OCI-LY1 (cell line): ENCODE measurements at regions not wholly inside any gene's neighbourhood (a gene's known extent, or its start where the extent isn't known, plus 50 kb on each side); places are given as distances from the start of the nearest gene placed in this dataset.
"Not testable (repeated sequence)": the region's sequence is repeated elsewhere in the genome, so short reads cannot be mapped to it uniquely, and the experiment has no call there.

Experiments used
- H2AFZ ChIP-seq: fragments of 200-600 bp; sonication (generic), shearing (Covaris generic); 2 replicates; pipeline ENCODE4 v1.6.0; 2014; ENCODE audit warnings: antibody characterized with exemption, mild to moderate bottlenecking, low read length
- H3F3A ChIP-seq: fragments of 200-600 bp; sonication (generic), shearing (Covaris generic); 2 replicates; pipeline ENCODE4 v1.6.0; 2014; ENCODE audit warnings: mild to moderate bottlenecking, antibody characterized with exemption, low read length, moderate library complexity; ENCODE audit not compliant: insufficient read depth
- H3K27ac ChIP-seq: fragments of 200-600 bp; sonication (generic); 2 replicates; pipeline ENCODE4 v1.5.1; 2014; ENCODE audit warnings: low read length, mixed run types, mild to moderate bottlenecking, low read depth; ENCODE audit not compliant: poor library complexity, severe bottlenecking
- H3K27me3 ChIP-seq: fragments of 200-600 bp; sonication (generic); 2 replicates; pipeline ENCODE4 v1.6.0; 2014; ENCODE audit warnings: antibody characterized with exemption, mild to moderate bottlenecking, low read length, moderate library complexity; ENCODE audit not compliant: insufficient read depth
- H3K36me3 ChIP-seq: fragments of 200-600 bp; sonication (generic); 2 replicates; pipeline ENCODE4 v1.6.1; 2014; ENCODE audit warnings: mild to moderate bottlenecking, antibody characterized with exemption, low read length, moderate library complexity, mixed read lengths; ENCODE audit not compliant: insufficient read depth
- H3K4me1 ChIP-seq: fragments of 200-600 bp; sonication (generic); 2 replicates; pipeline ENCODE4 v1.5.1; 2014; ENCODE audit warnings: mild to moderate bottlenecking, low read length, moderate library complexity; ENCODE audit not compliant: insufficient read depth, severe bottlenecking
- H3K4me2 ChIP-seq: fragments of 200-600 bp; sonication (generic), shearing (Covaris generic); 2 replicates; pipeline ENCODE4 v1.6.1; 2014; ENCODE audit warnings: low read length
- H3K4me3 ChIP-seq: fragments of 200-600 bp; sonication (generic); 2 replicates; pipeline ENCODE4 v1.5.1; 2014; ENCODE audit warnings: low read length, low read depth, mild to moderate bottlenecking, mixed read lengths; ENCODE audit not compliant: poor library complexity, severe bottlenecking
- H3K79me2 ChIP-seq: fragments of 200-600 bp; shearing (Covaris generic); 2 replicates; pipeline ENCODE4 v1.6.1; 2016; ENCODE audit warnings: mixed run types, low read length, mixed read lengths; ENCODE audit not compliant: insufficient read depth
- H3K9ac ChIP-seq: fragments of 200-600 bp; sonication (generic), shearing (Covaris generic); 2 replicates; pipeline ENCODE4 v1.6.1; 2014; ENCODE audit warnings: mild to moderate bottlenecking, low read length, mixed read lengths
- H3K9me2 ChIP-seq: fragments of 200-600 bp; sonication (generic), shearing (Covaris generic); 2 replicates; pipeline ENCODE4 v1.6.1; 2014; ENCODE audit warnings: low read depth, mild to moderate bottlenecking, low read length, mixed read lengths
- H3K9me3 ChIP-seq: fragments of 200-600 bp; shearing (Covaris generic); 2 replicates; pipeline ENCODE4 v1.6.1; 2014; ENCODE audit warnings: low read length, mixed read lengths
- H4K20me1 ChIP-seq: fragments of 200-600 bp; sonication (generic), shearing (Covaris generic); 2 replicates; pipeline ENCODE4 v1.6.0; 2016; ENCODE audit warnings: mild to moderate bottlenecking, low read length; ENCODE audit not compliant: insufficient read depth
- CTCF ChIP-seq: fragments of 200-600 bp; sonication (generic), shearing (Covaris generic); IDR thresholded peaks from 2 replicates; pipeline ENCODE4 v1.5.1; 2017; ENCODE audit warnings: mild to moderate bottlenecking, antibody characterized with exemption, low read length, moderate library complexity, mixed read lengths

GRCh38 chr2:242098445-242099128 lies 229.1 kb downstream of the RTP5 start:
- Histone ChIP-seq H3K9ac (no peak overlapping the region; the same call in 1 of the 2 replicates), H3K79me2 (no peaks in the 10 kb centered on the region), H2AFZ (no peak overlapping the region), H3F3A (no peaks in the 10 kb centered on the region), H3K36me3 (peaks cover 6% of the 10 kb centered on the region; the same call in 1 of the 2 replicates), H4K20me1 (no peaks in the 10 kb centered on the region), H3K9me3 (no peaks in the 10 kb centered on the region), H3K4me2 (peak overlapping the region; percentile 18; the same call in 1 of the 2 replicates), H3K27me3 (no peaks in the 10 kb centered on the region), H3K4me3 (no peak overlapping the region), H3K9me2 (no peaks in the 10 kb centered on the region), H3K4me1 (peaks cover 21% of the 10 kb centered on the region), H3K27ac (peak overlapping the region; percentile 37)
- TF ChIP-seq CTCF = no peak

GRCh38 chr2:242103093-242103492 lies 233.6 kb downstream of the RTP5 start:
- H2AFZ ChIP-seq, H3K9ac ChIP-seq, H3K36me3 ChIP-seq, H3K4me1 ChIP-seq, H3K27me3 ChIP-seq, H3K9me2 ChIP-seq, H3F3A ChIP-seq, H3K79me2 ChIP-seq, H4K20me1 ChIP-seq, H3K4me2 ChIP-seq, H3K27ac ChIP-seq, H3K9me3 ChIP-seq, H3K4me3 ChIP-seq: not testable (repeated sequence)

- H3K27ac ChIP-seq, H2AFZ ChIP-seq, H3K27me3 ChIP-seq, H3K79me2 ChIP-seq, H3K9me2 ChIP-seq, H3K4me3 ChIP-seq, H3K4me2 ChIP-seq, H3K9me3 ChIP-seq, H3K4me1 ChIP-seq, H3K36me3 ChIP-seq, H4K20me1 ChIP-seq, H3K9ac ChIP-seq, H3F3A ChIP-seq: not testable (repeated sequence)
Observed at GRCh38 chr2:242104202-242104956, 234.8 kb downstream of the RTP5 start.

- H3K27ac ChIP-seq, H3K9ac ChIP-seq, H3K79me2 ChIP-seq, H3K4me1 ChIP-seq, H3K36me3 ChIP-seq, H3K4me2 ChIP-seq, H4K20me1 ChIP-seq, H3K9me3 ChIP-seq, H3F3A ChIP-seq, H3K4me3 ChIP-seq, H3K9me2 ChIP-seq, H2AFZ ChIP-seq, H3K27me3 ChIP-seq: not testable (repeated sequence)
Observed at GRCh38 chr2:242107065-242107464, 237.5 kb downstream of the RTP5 start.

- not testable (repeated sequence) for H3K9me2 ChIP-seq, H3K4me1 ChIP-seq, H3K9ac ChIP-seq, H3F3A ChIP-seq, H3K4me3 ChIP-seq, H4K20me1 ChIP-seq, H3K9me3 ChIP-seq, H2AFZ ChIP-seq, H3K4me2 ChIP-seq, H3K36me3 ChIP-seq, H3K27ac ChIP-seq, H3K79me2 ChIP-seq, H3K27me3 ChIP-seq
Observed at GRCh38 chr2:242108797-242109500, 239.4 kb downstream of the RTP5 start.

GRCh38 chr2:242109819-242110218 lies 240.3 kb downstream of the RTP5 start:
- H3K27me3 ChIP-seq, H4K20me1 ChIP-seq, H3K9ac ChIP-seq, H3K4me1 ChIP-seq, H3K36me3 ChIP-seq, H3K9me2 ChIP-seq, H3K9me3 ChIP-seq, H2AFZ ChIP-seq, H3K4me3 ChIP-seq, H3K4me2 ChIP-seq, H3K79me2 ChIP-seq, H3F3A ChIP-seq, H3K27ac ChIP-seq: not testable (repeated sequence)
